AG09309 (cell line): ENCODE measurements at regions not wholly inside any gene's neighbourhood (a gene's known extent, or its start where the extent isn't known, plus 50 kb on each side); places are given as distances from the start of the nearest gene placed in this dataset.
A peak's percentile ranks its signal among the peaks of the same experiment; 100 is the strongest.

Experiments used
- DNase-seq: peaks from one replicate; pipeline ENCODE4 v3.0.0-alpha.2; 2010; ENCODE audit warnings: low read depth
- H3K4me3 ChIP-seq: 2 replicates; pipeline ENCODE4 v1.5.1; 2011; ENCODE audit warnings: mild to moderate bottlenecking, low read depth, low read length, moderate library complexity; ENCODE audit not compliant: control insufficient read depth
- TF ChIP-seq, protein P1 (sequence below): IDR thresholded peaks from 2 replicates; pipeline ENCODE4 v1.5.1; 2011; ENCODE audit warnings: mild to moderate bottlenecking, low read depth, low read length, inconsistent platforms; ENCODE audit not compliant: insufficient read depth, control insufficient read depth; ENCODE audit errors: missing control alignments

- DNase-seq, result peak; percentile 68
- H3K4me3 ChIP-seq, result no peak overlapping the region
- TF ChIP-seq, protein P1, sequence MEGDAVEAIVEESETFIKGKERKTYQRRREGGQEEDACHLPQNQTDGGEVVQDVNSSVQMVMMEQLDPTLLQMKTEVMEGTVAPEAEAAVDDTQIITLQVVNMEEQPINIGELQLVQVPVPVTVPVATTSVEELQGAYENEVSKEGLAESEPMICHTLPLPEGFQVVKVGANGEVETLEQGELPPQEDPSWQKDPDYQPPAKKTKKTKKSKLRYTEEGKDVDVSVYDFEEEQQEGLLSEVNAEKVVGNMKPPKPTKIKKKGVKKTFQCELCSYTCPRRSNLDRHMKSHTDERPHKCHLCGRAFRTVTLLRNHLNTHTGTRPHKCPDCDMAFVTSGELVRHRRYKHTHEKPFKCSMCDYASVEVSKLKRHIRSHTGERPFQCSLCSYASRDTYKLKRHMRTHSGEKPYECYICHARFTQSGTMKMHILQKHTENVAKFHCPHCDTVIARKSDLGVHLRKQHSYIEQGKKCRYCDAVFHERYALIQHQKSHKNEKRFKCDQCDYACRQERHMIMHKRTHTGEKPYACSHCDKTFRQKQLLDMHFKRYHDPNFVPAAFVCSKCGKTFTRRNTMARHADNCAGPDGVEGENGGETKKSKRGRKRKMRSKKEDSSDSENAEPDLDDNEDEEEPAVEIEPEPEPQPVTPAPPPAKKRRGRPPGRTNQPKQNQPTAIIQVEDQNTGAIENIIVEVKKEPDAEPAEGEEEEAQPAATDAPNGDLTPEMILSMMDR, result no peak
Observed at GRCh38 chr9:107213561-107214028, 69.5 kb upstream of the RAD23B start.

DNA sequence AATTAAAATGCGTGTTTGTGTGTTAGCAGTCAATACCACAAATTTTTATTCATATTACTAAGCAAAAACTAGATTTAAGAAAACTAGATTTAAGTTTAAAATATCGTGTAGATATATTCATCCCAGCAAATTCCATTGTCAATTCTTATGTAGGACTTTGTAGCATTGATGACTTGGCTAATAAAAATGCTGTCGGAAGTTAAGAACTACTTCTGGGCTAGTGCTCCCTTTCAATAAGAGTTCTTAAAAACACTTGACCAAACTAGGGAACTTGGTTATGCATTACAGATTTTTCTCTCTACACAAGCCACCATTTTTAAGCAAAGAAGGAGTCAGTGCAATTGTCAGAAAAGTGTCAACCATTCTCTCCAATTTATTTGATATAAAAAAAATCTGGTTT lies 68.7 kb upstream of the RAD23B start:
- H3K4me3 ChIP-seq, result no peak overlapping the region
- TF ChIP-seq, protein P1, result no peak
- DNase-seq, result no peak

GRCh38 chr9:107214915-107215314 lies 68.2 kb upstream of the RAD23B start:
- no peak for DNase-seq
- H3K4me3 ChIP-seq, result no peak overlapping the region
- TF ChIP-seq, protein P1, result no peak

DNA sequence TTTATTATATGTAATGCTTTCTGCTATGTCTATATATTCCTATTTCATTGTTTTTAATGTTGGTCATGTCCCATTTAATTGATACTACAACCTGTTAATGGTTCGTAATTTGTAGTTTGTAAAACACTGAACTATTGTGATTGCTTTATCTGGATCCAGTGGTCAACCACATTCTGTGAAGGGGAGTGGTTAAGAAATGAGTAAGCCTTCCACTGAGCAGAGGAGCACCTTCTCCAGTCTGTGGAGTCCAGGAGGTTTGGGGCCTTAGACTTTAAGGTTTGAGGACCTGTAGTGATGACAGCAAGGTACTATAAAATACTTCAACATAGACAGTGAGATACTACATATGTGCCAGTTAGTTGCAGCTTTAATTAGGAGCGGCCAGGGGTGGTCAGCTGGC lies 67.7 kb upstream of the RAD23B start:
- no peak for DNase-seq
- no peak overlapping the region for H3K4me3 ChIP-seq
- TF ChIP-seq, protein P1, result no peak

GRCh38 chr9:107216329-107216728 lies 66.8 kb upstream of the RAD23B start:
- DNase-seq, result no peak
- H3K4me3 ChIP-seq, result no peak overlapping the region
- TF ChIP-seq, protein P1, result no peak

- DNase-seq, result no peak
- TF ChIP-seq, protein P1, result no peak
- no peak overlapping the region for H3K4me3 ChIP-seq
Observed at GRCh38 chr9:107218829-107219485, 64.1 kb upstream of the RAD23B start.

DNA sequence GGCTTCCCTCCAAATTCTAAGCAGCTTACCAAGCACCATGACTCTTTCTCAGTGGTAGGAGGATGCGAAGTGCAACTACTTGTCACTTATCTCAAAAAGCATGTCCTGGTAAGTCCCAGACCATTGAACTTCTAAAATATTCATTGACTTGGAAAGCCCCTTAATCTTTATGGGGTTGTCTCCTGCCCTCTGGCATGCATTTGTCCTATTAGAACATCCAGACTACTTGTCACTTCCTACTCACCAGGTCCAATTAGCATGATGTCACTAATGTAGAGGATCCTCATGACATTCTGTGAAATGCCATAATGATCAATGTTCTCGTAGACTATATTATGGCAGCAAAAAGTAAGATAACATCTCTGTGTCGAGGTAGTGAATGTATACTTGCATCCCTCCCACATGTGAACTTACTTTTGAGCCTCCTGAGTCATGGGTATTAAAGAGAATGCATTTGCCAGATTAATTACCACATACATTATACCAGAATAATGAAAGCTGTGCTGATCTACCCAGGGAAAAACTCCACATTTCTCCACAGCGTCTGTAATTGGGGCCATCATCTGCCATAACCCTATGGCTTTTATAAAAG lies 63.5 kb upstream of the RAD23B start:
- TF ChIP-seq, protein P1, result no peak
- H3K4me3 ChIP-seq, result no peak overlapping the region
- no peak for DNase-seq
